Caco-2 (cell line): ENCODE measurements at regions not wholly inside any gene's neighbourhood (a gene's known extent, or its start where the extent isn't known, plus 50 kb on each side); places are given as distances from the start of the nearest gene placed in this dataset.

Experiments used
- BruUV-seq: library from RNA; stranded (reverse); fragments of 400-500 nt; replicated peaks from 2 replicates; lab custom pipeline; 2021; lab: Mats Ljungman, UMichigan
- CTCF ChIA-PET: fragments of 300-600 bp; sonication (Branson Sonifier 250); formaldehyde crosslinking; loops from one replicate; lab custom pipeline; 2022; ENCODE audit warnings: antibody characterized with exemption; lab: Charles Lee
- POLR2A ChIA-PET: fragments of 300-600 bp; sonication (Branson Sonifier 250); formaldehyde crosslinking; loops from one replicate; lab custom pipeline; 2022; ENCODE audit warnings: antibody characterized with exemption; lab: Charles Lee
- DNase-seq, 2 experiments: peaks; one replicate each; pipeline versions ENCODE4 v3.0.0 to v3.0.0-alpha.2; 2020 to 2022
- H3K27me3 ChIP-seq: replicated peaks from 2 replicates; pipeline ENCODE4 v1.6.0; 2011; ENCODE audit warnings: low read length; ENCODE audit not compliant: control insufficient read depth, insufficient read depth
- H3K36me3 ChIP-seq: 2 replicates; pipeline ENCODE4 v1.5.1; 2011; ENCODE audit warnings: low read length; ENCODE audit not compliant: control insufficient read depth, insufficient read depth
- H3K4me1 ChIP-seq: fragments of 250-450 bp; sonication (Bioruptor Pico); 2 replicates; pipeline ENCODE4 v1.5.1; 2020; ENCODE audit warnings: mild to moderate bottlenecking
- H3K4me3 ChIP-seq: 2 replicates; pipeline ENCODE4 v1.5.1; 2011; ENCODE audit warnings: low read depth, mild to moderate bottlenecking, control low read depth, low read length
- H3K9me3 ChIP-seq: fragments of 250-450 bp; sonication (Bioruptor Pico); 2 replicates; pipeline ENCODE4 v1.5.1; 2020; ENCODE audit warnings: mild to moderate bottlenecking, moderate library complexity
- H3K27ac Mint-ChIP-seq: one replicate; pipeline ENCODE4 v1.8.0; 2022; ENCODE audit warnings: mixed read lengths; ENCODE audit not compliant: unreplicated experiment
- H3K27me3 Mint-ChIP-seq: one replicate; pipeline ENCODE4 v1.8.0; 2022; ENCODE audit warnings: mixed read lengths; ENCODE audit not compliant: insufficient read depth, unreplicated experiment
- H3K36me3 Mint-ChIP-seq: one replicate; pipeline ENCODE4 v1.8.0; 2022; ENCODE audit warnings: mild to moderate bottlenecking, mixed read lengths; ENCODE audit not compliant: insufficient read depth, unreplicated experiment
- H3K4me1 Mint-ChIP-seq: one replicate; pipeline ENCODE4 v1.8.0; 2022; ENCODE audit warnings: low read depth, mixed read lengths; ENCODE audit not compliant: unreplicated experiment
- H3K4me3 Mint-ChIP-seq: one replicate; pipeline ENCODE4 v1.8.0; 2022; ENCODE audit warnings: mild to moderate bottlenecking, moderate library complexity, mixed read lengths; ENCODE audit not compliant: unreplicated experiment
- H3K9me3 Mint-ChIP-seq: one replicate; pipeline ENCODE4 v1.8.0; 2022; ENCODE audit warnings: mixed read lengths; ENCODE audit not compliant: unreplicated experiment
- CTCF ChIP-seq, 2 experiments: fragments of 200-600 bp in 1 of 2; IDR thresholded peaks; 1 replicate in 1 of 2; 2 replicates in 1 of 2; pipeline versions ENCODE4 v1.5.1 to v1.8.0; 2011 to 2022; ENCODE audit warnings: antibody characterized with exemption in 1 of 2, control low read depth in 1 of 2, inconsistent platforms in 1 of 2, low read depth in 1 of 2, low read length in 1 of 2, mild to moderate bottlenecking in 1 of 2, moderate library complexity in 1 of 2; ENCODE audit not compliant: insufficient read depth in 1 of 2, severe bottlenecking in 1 of 2, unreplicated experiment in 1 of 2
- intact Hi-C: fragments of 100-400 bp; cut with micrococcal nuclease; formaldehyde crosslinking; loops from one replicate; pipeline ENCODE4 v1.10.0; 2022; ENCODE audit not compliant: unreplicated experiment

GRCh38 chr22:49613511-49614270, 214.0 kb downstream of the BRD1 start:
- intact Hi-C loops = no loop called here
- Histone ChIP-seq H3K4me1 (no peaks in the 10 kb centered on the region), H3K36me3 (no peaks in the 10 kb centered on the region), H3K27me3 (no peaks in the 10 kb centered on the region; the same call in 1 of the 2 replicates), H3K4me3 (no peak overlapping the region), H3K9me3 (no peaks in the 10 kb centered on the region)
- no peak overlapping the region for H3K4me3 Mint-ChIP-seq
- peak in 1 of 2 experiments; percentile 12 for DNase-seq
- no peaks in the 10 kb centered on the region for H3K4me1 Mint-ChIP-seq
- POLR2A ChIA-PET = no interaction called here
- BruUV-seq = no TSS peak
- peaks cover 13% of the 10 kb centered on the region for H3K9me3 Mint-ChIP-seq
- no peak for TF ChIP-seq CTCF (IDR thresholded peaks at IDR 0.05; ENCODE audit: insufficient read depth in 1 of 2, low read depth in 1 of 2, low read length in 1 of 2, severe bottlenecking in 1 of 2, unreplicated experiment in 1 of 2)
- CTCF ChIA-PET = no interaction called here
- H3K27ac Mint-ChIP-seq = no peak overlapping the region
- H3K36me3 Mint-ChIP-seq = no peaks in the 10 kb centered on the region
- peaks cover 11% of the 10 kb centered on the region for H3K27me3 Mint-ChIP-seq

GRCh38 chr22:49613108-49613507, 214.6 kb downstream of the BRD1 start:
- no peaks in the 10 kb centered on the region for H3K36me3 Mint-ChIP-seq
- no peaks in the 10 kb centered on the region for H3K4me1 Mint-ChIP-seq
- H3K27me3 Mint-ChIP-seq = peaks cover 5% of the 10 kb centered on the region
- Histone ChIP-seq H3K4me3 (no peak overlapping the region), H3K4me1 (no peaks in the 10 kb centered on the region), H3K36me3 (no peaks in the 10 kb centered on the region), H3K27me3 (no peaks in the 10 kb centered on the region; the same call in 1 of the 2 replicates), H3K9me3 (no peaks in the 10 kb centered on the region)
- intact Hi-C loops = no loop called here
- H3K4me3 Mint-ChIP-seq = no peak overlapping the region
- peak in 1 of 2 experiments; percentile 1 for DNase-seq
- ChIA-PET CTCF (no interaction called here), POLR2A (no interaction called here)
- H3K27ac Mint-ChIP-seq = no peak overlapping the region
- H3K9me3 Mint-ChIP-seq = peaks cover 13% of the 10 kb centered on the region
- no TSS peak for BruUV-seq
- no peak for TF ChIP-seq CTCF (IDR thresholded peaks at IDR 0.05; ENCODE audit: insufficient read depth in 1 of 2, low read depth in 1 of 2, low read length in 1 of 2, severe bottlenecking in 1 of 2, unreplicated experiment in 1 of 2)

- Histone ChIP-seq H3K4me1 (no peaks in the 10 kb centered on the region), H3K27me3 (no peaks in the 10 kb centered on the region), H3K4me3 (no peak overlapping the region), H3K9me3 (peaks cover 9% of the 10 kb centered on the region), H3K36me3 (no peaks in the 10 kb centered on the region)
- no TSS peak for BruUV-seq
- Mint-ChIP-seq H3K27me3 (peaks cover 3% of the 10 kb centered on the region), H3K36me3 (no peaks in the 10 kb centered on the region), H3K27ac (no peak overlapping the region), H3K4me3 (no peak overlapping the region), H3K4me1 (no peaks in the 10 kb centered on the region), H3K9me3 (peaks cover 28% of the 10 kb centered on the region)
- CTCF ChIA-PET = no interaction called here
- POLR2A ChIA-PET = no interaction called here
- peak in 1 of 2 experiments; percentile 12 for DNase-seq
- TF ChIP-seq CTCF (IDR thresholded peaks at IDR 0.05; ENCODE audit: insufficient read depth in 1 of 2, low read depth in 1 of 2, low read length in 1 of 2, severe bottlenecking in 1 of 2, unreplicated experiment in 1 of 2) = no peak
- intact Hi-C loops = no loop called here
These were observed 218.3 kb downstream of the BRD1 start for GRCh38 chr22:49609207-49609876.
